Skeletal muscle cell (primary cell): ENCODE measurements at regions not wholly inside any gene's neighbourhood (a gene's known extent, or its start where the extent isn't known, plus 50 kb on each side); places are given as distances from the start of the nearest gene placed in this dataset.

ENCODE experiments used
- DNase-seq: peaks from one replicate; pipeline ENCODE4 v3.0.0-alpha.2; 2010; ENCODE audit warnings: low read depth
- H3K4me3 ChIP-seq: 2 replicates; pipeline ENCODE4 v1.5.1; 2011; ENCODE audit warnings: low read depth, mild to moderate bottlenecking, control low read depth, low read length, moderate library complexity

- H3K4me3 ChIP-seq: no peak overlapping the region
- DNase-seq: peak; percentile 4
These were observed 53.3 kb upstream of the GJA8 start for GRCh38 chr1:147849098-147849895.

GRCh38 chr1:147850737-147851136 is 51.9 kb upstream of the GJA8 start:
- H3K4me3 ChIP-seq: no peak overlapping the region
- DNase-seq: no peak

GRCh38 chr1:147851149-147851548 is 51.4 kb upstream of the GJA8 start:
- DNase-seq: no peak

DNA sequence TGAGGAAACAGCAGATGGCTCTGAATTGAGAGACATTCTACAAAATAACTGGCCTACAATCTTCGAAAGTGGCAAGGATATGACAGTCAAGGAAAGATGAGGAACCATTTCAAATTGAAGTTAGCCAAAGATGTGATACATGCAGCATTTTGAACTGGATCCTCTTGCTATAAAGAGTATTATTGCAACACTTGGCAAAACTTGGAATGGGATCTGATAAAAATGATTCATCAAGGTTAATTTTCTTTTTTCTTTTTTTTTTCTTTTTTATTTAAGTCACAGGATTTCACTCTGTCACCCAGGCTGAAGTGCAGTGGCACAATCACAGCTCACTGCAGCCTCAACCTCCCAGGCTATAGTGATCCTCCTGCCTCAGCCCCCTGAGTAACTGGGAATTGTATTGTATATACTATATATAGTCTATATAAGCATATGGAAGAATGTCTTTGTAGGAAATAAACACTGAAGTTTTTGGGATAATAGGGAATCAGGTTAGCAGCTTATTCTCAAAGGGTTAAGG is 49.8 kb upstream of the GJA8 start:
- no peak overlapping the region for H3K4me3 ChIP-seq
- DNase-seq: no peak

More at GRCh38 chr1:147851149-147851548, 51.4 kb upstream of the GJA8 start:
- H3K4me3 ChIP-seq: no peak overlapping the region
